Hepatocyte (in vitro differentiated cells): ENCODE measurements at regions not wholly inside any gene's neighbourhood (a gene's known extent, or its start where the extent isn't known, plus 50 kb on each side); places are given as distances from the start of the nearest gene placed in this dataset.
A peak's percentile ranks its signal among the peaks of the same experiment; 100 is the strongest.

Experiments
- DNase-seq: peaks from one replicate; pipeline ENCODE4 v3.0.0-alpha.2; 2016; ENCODE audit warnings: low spot score
- H2AFZ ChIP-seq: fragments of 200-600 bp; sonication (generic); 2 replicates; pipeline ENCODE4 v1.6.0; 2016; ENCODE audit warnings: antibody characterized with exemption, mild to moderate bottlenecking
- H3K27ac ChIP-seq: fragments of 200-600 bp; sonication (generic); 2 replicates; pipeline ENCODE4 v1.5.1; 2016; ENCODE audit warnings: mild to moderate bottlenecking
- H3K27me3 ChIP-seq: fragments of 200-600 bp; sonication (generic); 2 replicates; pipeline ENCODE4 v1.6.1; 2016
- H3K36me3 ChIP-seq: fragments of 200-600 bp; sonication (generic); replicated peaks from 2 replicates; pipeline ENCODE4 v1.5.1; 2016; ENCODE audit warnings: low read depth; ENCODE audit not compliant: insufficient read depth
- H3K4me1 ChIP-seq: fragments of 200-600 bp; sonication (generic); 2 replicates; pipeline ENCODE4 v1.5.1; 2016; ENCODE audit warnings: mild to moderate bottlenecking, moderate library complexity; ENCODE audit not compliant: insufficient read depth
- H3K4me2 ChIP-seq: fragments of 200-600 bp; sonication (generic); 2 replicates; pipeline ENCODE4 v1.6.0; 2016
- H3K4me3 ChIP-seq: fragments of 200-600 bp; sonication (generic); 2 replicates; pipeline ENCODE4 v1.5.1; 2016; ENCODE audit warnings: mild to moderate bottlenecking
- H3K79me2 ChIP-seq: fragments of 200-600 bp; sonication (generic); 2 replicates; pipeline ENCODE4 v1.6.0; 2017; ENCODE audit warnings: mild to moderate bottlenecking
- H3K9me2 ChIP-seq: fragments of 200-600 bp; sonication (generic); replicated peaks from 2 replicates; pipeline ENCODE4 v1.6.0; 2017; ENCODE audit warnings: mild to moderate bottlenecking; ENCODE audit not compliant: insufficient read depth
- H3K9me3 ChIP-seq: fragments of 200-600 bp; sonication (generic); 2 replicates; pipeline ENCODE4 v1.5.1; 2016; ENCODE audit warnings: low read depth, mild to moderate bottlenecking
- H4K20me1 ChIP-seq: fragments of 200-600 bp; sonication (generic); 2 replicates; pipeline ENCODE4 v1.6.0; 2016; ENCODE audit warnings: mild to moderate bottlenecking; ENCODE audit not compliant: insufficient read depth, poor library complexity, severe bottlenecking
- CTCF ChIP-seq: fragments of 200-600 bp; sonication (generic); IDR thresholded peaks from 2 replicates; pipeline ENCODE4 v1.5.1; 2016; ENCODE audit warnings: antibody characterized with exemption, mild to moderate bottlenecking; ENCODE audit not compliant: poor library complexity
- EZH2 ChIP-seq: fragments of 200-600 bp; sonication (generic); IDR thresholded peaks from 2 replicates; pipeline ENCODE4 v1.6.1; 2016; ENCODE audit warnings: antibody characterized with exemption, mild to moderate bottlenecking, borderline replicate concordance
- EZH2phosphoT487 ChIP-seq: fragments of 200-600 bp; sonication (generic); IDR thresholded peaks from one replicate; pipeline ENCODE4 v1.6.1; 2018; ENCODE audit warnings: antibody characterized with exemption, mild to moderate bottlenecking, low read depth, moderate library complexity; ENCODE audit not compliant: unreplicated experiment, severe bottlenecking
- WGBS: methylation state at CpG from one replicate; pipeline ENCODE4 v1.1.6; 2016; ENCODE audit warnings: low lambda C conversion rate; ENCODE audit errors: missing lambda C conversion rate; 5-methylcytosine and 5-hydroxymethylcytosine counted together

GRCh38 chr11:96523656-96524055 lies 133.8 kb downstream of the JRKL start:
- Histone ChIP-seq H3K79me2 (no peaks in the 10 kb centered on the region), H3K9me3 (no peaks in the 10 kb centered on the region), H3K36me3 (no peaks in the 10 kb centered on the region), H2AFZ (no peak overlapping the region), H3K4me2 (no peak overlapping the region), H4K20me1 (no peaks in the 10 kb centered on the region), H3K27me3 (no peaks in the 10 kb centered on the region), H3K27ac (no peak overlapping the region), H3K9me2 (no peaks in the 10 kb centered on the region), H3K4me3 (no peak overlapping the region), H3K4me1 (no peaks in the 10 kb centered on the region)
- no peak for DNase-seq
- WGBS, result 89% methylated on average over 2 of the region's 2 CpGs
- TF ChIP-seq EZH2phosphoT487 (no peak), EZH2 (no peak), CTCF (no peak)

- WGBS, result 87% methylated on average over 1 of the region's 1 CpG
Observed at GRCh38 chr11:96524475-96524874, 134.7 kb downstream of the JRKL start.

GRCh38 chr11:96530473-96530872 lies 140.7 kb downstream of the JRKL start:
- Histone ChIP-seq H2AFZ (no peak overlapping the region), H3K4me3 (no peak overlapping the region), H3K4me1 (no peaks in the 10 kb centered on the region), H3K36me3 (no peaks in the 10 kb centered on the region), H3K79me2 (no peaks in the 10 kb centered on the region), H3K27me3 (no peaks in the 10 kb centered on the region), H3K4me2 (no peak overlapping the region), H4K20me1 (no peaks in the 10 kb centered on the region), H3K9me2 (no peaks in the 10 kb centered on the region), H3K9me3 (no peaks in the 10 kb centered on the region), H3K27ac (no peak overlapping the region)
- no peak for DNase-seq
- 77% methylated on average over 1 of the region's 1 CpG for WGBS
- TF ChIP-seq CTCF (no peak), EZH2phosphoT487 (no peak), EZH2 (no peak)

More at GRCh38 chr11:96524475-96524874, 134.7 kb downstream of the JRKL start:
- H2AFZ ChIP-seq, result no peak overlapping the region
- no peaks in the 10 kb centered on the region for H3K4me1 ChIP-seq
- H3K9me3 ChIP-seq, result no peaks in the 10 kb centered on the region
- H3K4me2 ChIP-seq, result no peak overlapping the region
- H3K27ac ChIP-seq, result no peak overlapping the region
- TF ChIP-seq EZH2 (no peak), CTCF (peak; percentile 23), EZH2phosphoT487 (no peak)
- H3K4me3 ChIP-seq, result no peak overlapping the region
- H3K79me2 ChIP-seq, result no peaks in the 10 kb centered on the region
- H3K9me2 ChIP-seq, result no peaks in the 10 kb centered on the region
- H3K36me3 ChIP-seq, result no peaks in the 10 kb centered on the region
- DNase-seq, result no peak
- no peaks in the 10 kb centered on the region for H4K20me1 ChIP-seq
- no peaks in the 10 kb centered on the region for H3K27me3 ChIP-seq

GRCh38 chr11:96538104-96538503 lies 148.3 kb downstream of the JRKL start:
- no peaks in the 10 kb centered on the region for H3K9me3 ChIP-seq
- no peaks in the 10 kb centered on the region for H3K36me3 ChIP-seq
- no peak overlapping the region for H3K4me2 ChIP-seq
- no peaks in the 10 kb centered on the region for H3K4me1 ChIP-seq
- no peak overlapping the region for H3K27ac ChIP-seq
- WGBS, result 77% methylated on average over 4 of the region's 4 CpGs
- no peak overlapping the region for H3K4me3 ChIP-seq
- no peaks in the 10 kb centered on the region for H3K79me2 ChIP-seq
- no peak overlapping the region for H2AFZ ChIP-seq
- TF ChIP-seq CTCF, result no peak
- no peak for TF ChIP-seq EZH2
- TF ChIP-seq EZH2phosphoT487, result no peak
- H3K9me2 ChIP-seq, result no peaks in the 10 kb centered on the region
- H4K20me1 ChIP-seq, result no peaks in the 10 kb centered on the region
- DNase-seq, result no peak
- H3K27me3 ChIP-seq, result no peaks in the 10 kb centered on the region
